Aorta (tissue), 5 donors: ENCODE measurements at regions not wholly inside any gene's neighbourhood (a gene's known extent, or its start where the extent isn't known, plus 50 kb on each side); places are given as distances from the start of the nearest gene placed in this dataset.
A peak's percentile ranks its signal among the peaks of the same experiment; 100 is the strongest.
"Not testable (repeated sequence)": the region's sequence is repeated elsewhere in the genome, so short reads cannot be mapped to it uniquely, and the experiment has no call there.

Source experiments
- ATAC-seq: fragments of 200-7000 bp; cut with Tn5 transposase; one replicate; pipeline ENCODE4 v1.9.1; 2022; ENCODE audit warnings: moderate library complexity; ENCODE audit not compliant: low FRiP score
- DNase-seq, 2 donors: peaks; one replicate each; pipeline ENCODE4 v3.0.0-alpha.2; 2020
- H3K27ac ChIP-seq, 2 donors: one replicate each; pipeline ENCODE4 v1.5.1; 2013; ENCODE audit warnings: low read length in 2 of 2, mild to moderate bottlenecking in 2 of 2, moderate library complexity in 2 of 2, control low read depth in 1 of 2, inconsistent platforms in 1 of 2, low read depth in 1 of 2
- H3K27me3 ChIP-seq, 2 donors: one replicate each; pipeline ENCODE4 v1.6.1; 2013; ENCODE audit warnings: control low read depth in 1 of 2, low read length in 1 of 2, mild to moderate bottlenecking in 1 of 2, moderate library complexity in 1 of 2; ENCODE audit not compliant: insufficient read depth in 2 of 2, control insufficient read depth in 1 of 2
- H3K36me3 ChIP-seq, 2 donors: one replicate each; pipeline ENCODE4 v1.6.1; 2013; ENCODE audit warnings: control low read depth in 1 of 2, low read length in 1 of 2, mild to moderate bottlenecking in 1 of 2; ENCODE audit not compliant: insufficient read depth in 2 of 2, control insufficient read depth in 1 of 2
- H3K4me1 ChIP-seq, 2 donors: one replicate each; pipeline ENCODE4 v1.6.1; 2013; ENCODE audit warnings: low read length in 2 of 2, control low read depth in 1 of 2, mild to moderate bottlenecking in 1 of 2, moderate library complexity in 1 of 2; ENCODE audit not compliant: insufficient read depth in 2 of 2, control insufficient read depth in 1 of 2
- H3K4me3 ChIP-seq, 2 donors: one replicate each; pipeline ENCODE4 v1.5.1; 2013; ENCODE audit warnings: low read length in 2 of 2, control low read depth in 1 of 2, mild to moderate bottlenecking in 1 of 2
- H3K9me3 ChIP-seq: one replicate; pipeline ENCODE4 v1.6.1; 2013; ENCODE audit warnings: mild to moderate bottlenecking, low read length; ENCODE audit not compliant: control insufficient read depth
- WGBS, 2 donors: extraction: QIAGEN DNeasy Blood & Tissue Kit; methylation state at CpG; one replicate each; pipeline ENCODE4 v1.1.7; 2013; 5-methylcytosine and 5-hydroxymethylcytosine counted together
- intact Hi-C, 2 donors: fragments of 100-400 bp; cut with DNase I; formaldehyde crosslinking; loops; one replicate each; pipeline versions ENCODE4 v1.14.2 to v1.15.0; 2022
- donor health status: healthy with polysubstance abuse.
- donor health status: Bipolar disorder and iron deficiency.
- donor health status: DM: no; HTN: no; CAD: no.
- donor health status: DM: no; HTN: no; CAD: no.
- donor health status: DM: yes; HTN: yes; CAD: no.

DNA sequence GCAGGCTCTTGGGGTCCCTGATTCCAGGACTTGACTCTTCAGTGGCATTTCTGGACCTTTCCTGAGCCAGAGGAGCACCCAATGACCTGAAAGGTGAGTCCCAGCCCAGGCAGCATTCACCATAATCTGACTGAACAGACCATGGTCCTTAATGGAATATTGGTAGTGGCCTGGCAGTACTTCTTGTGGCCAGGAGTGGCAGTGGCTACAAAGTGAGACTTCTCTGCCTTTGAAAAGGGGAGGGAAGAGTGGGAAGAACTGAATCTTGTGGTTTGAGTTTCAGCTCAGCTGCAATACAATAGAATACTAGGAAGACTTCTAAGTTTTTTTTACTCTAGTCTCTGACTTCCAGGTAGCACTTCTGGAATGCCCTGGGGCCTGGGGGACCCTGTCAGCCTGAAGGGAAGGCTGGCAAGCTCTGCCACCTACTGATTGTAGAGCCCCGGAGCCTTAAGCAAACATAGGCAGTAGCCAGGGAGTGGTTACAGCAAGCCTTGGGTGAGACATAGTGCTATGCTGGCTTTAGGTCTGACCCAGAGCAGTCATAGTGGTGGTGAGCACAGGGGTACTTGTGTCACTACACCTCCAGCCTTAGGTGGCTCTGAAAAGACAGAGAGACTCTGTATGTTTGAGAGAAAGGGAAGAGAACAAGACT, 674.2 kb upstream of the MANEA start:
- intact Hi-C loops: no loop called here
- Histone ChIP-seq H3K4me1 (no peaks in the 10 kb centered on the region), H3K27me3 (no peaks in the 10 kb centered on the region), H3K36me3 (no peaks in the 10 kb centered on the region), H3K27ac (no peak overlapping the region), H3K9me3 (no peaks in the 10 kb centered on the region), H3K4me3 (no peak overlapping the region)
- DNase-seq (no peak), ATAC-seq (peak; percentile 22)
- WGBS, 2 donors: 59 to 72% methylated on average over 1 of the region's 1 CpG

- Histone ChIP-seq H3K4me1 (no peaks in the 10 kb centered on the region), H3K9me3 (no peaks in the 10 kb centered on the region), H3K36me3 (no peaks in the 10 kb centered on the region), H3K4me3 (no peak overlapping the region), H3K27me3 (no peaks in the 10 kb centered on the region), H3K27ac (no peak overlapping the region)
- no peak for DNase-seq
- ATAC-seq: no peak
- intact Hi-C loops: no loop called here
- WGBS, 2 donors: 59 to 69% methylated on average over 2 of the region's 2 CpGs
Measured at GRCh38 chr6:94899191-94899590, 678.1 kb upstream of the MANEA start.

GRCh38 chr6:94894300-94894699, 683.0 kb upstream of the MANEA start:
- Histone ChIP-seq H3K4me3 (no peak overlapping the region), H3K27me3 (no peaks in the 10 kb centered on the region), H3K36me3 (no peaks in the 10 kb centered on the region), H3K9me3 (no peaks in the 10 kb centered on the region), H3K27ac (no peak overlapping the region), H3K4me1 (no peaks in the 10 kb centered on the region)
- no peak for DNase-seq
- no peak for ATAC-seq
- WGBS, 2 donors: 63 to 74% methylated on average over 3 of the region's 3 CpGs
- intact Hi-C loops: no loop called here

GRCh38 chr6:94893327-94893726, 684.0 kb upstream of the MANEA start:
- Histone ChIP-seq H3K4me3 (no peak overlapping the region), H3K36me3 (no peaks in the 10 kb centered on the region), H3K27me3 (no peaks in the 10 kb centered on the region), H3K27ac (no peak overlapping the region), H3K4me1 (no peaks in the 10 kb centered on the region), H3K9me3 (no peaks in the 10 kb centered on the region)
- ATAC-seq: no peak
- 6 to 7% methylated on average over 2 of the region's 2 CpGs for WGBS, 2 donors
- DNase-seq: no peak
- intact Hi-C loops: no loop called here

DNA sequence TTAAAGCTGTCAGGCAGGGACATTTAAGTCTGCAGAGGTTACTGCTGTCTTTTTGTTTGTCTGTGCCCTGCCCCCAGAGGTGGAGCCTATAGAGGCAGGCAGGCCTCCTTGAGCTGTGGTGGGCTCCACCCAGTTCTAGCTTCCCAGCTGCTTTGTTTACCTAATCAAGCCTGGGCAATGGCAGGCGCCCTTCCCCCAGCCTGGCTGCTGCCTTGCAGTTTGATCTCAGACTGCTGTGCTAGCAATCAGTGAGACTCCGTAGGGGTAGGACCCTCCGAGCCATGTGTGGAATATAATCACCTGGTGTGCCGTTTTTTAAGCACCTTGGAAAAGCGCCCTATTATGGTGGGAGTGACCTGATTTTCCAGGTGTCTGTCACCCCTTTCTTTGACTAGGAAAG, 703.5 kb upstream of the MANEA start:
- ATAC-seq, H3K4me1 ChIP-seq: not testable (repeated sequence)
- 73 to 81% methylated on average over 5 of the region's 5 CpGs for WGBS, 2 donors

DNA sequence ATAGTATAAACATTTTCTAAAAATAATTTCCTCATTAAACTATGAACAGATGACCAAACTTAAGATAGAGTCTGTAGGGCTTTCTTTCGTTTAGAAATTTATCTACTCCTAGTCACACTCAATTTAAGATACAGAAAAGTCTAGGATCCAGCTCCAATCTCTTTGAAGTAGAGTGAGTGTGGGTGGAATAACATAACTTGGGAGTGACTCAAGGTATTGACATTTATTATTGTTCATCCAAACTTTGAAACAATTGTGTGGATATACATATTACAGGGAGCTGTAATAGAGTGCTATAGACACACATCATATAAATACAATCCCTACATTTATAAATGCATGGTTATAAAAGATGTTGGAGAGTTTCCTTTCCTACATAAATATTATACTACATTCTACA, 715.2 kb upstream of the MANEA start:
- no peak for ATAC-seq
- intact Hi-C loops: no loop called here
- no peak overlapping the region for H3K4me3 ChIP-seq
- DNase-seq: no peak
- no peaks in the 10 kb centered on the region for H3K27me3 ChIP-seq
- no peak overlapping the region for H3K27ac ChIP-seq
- no peaks in the 10 kb centered on the region for H3K4me1 ChIP-seq
- WGBS, 2 donors: 36 to 55% methylated on average over 1 of the region's 1 CpG
- H3K9me3 ChIP-seq: no peaks in the 10 kb centered on the region
- H3K36me3 ChIP-seq: no peaks in the 10 kb centered on the region

More for the DNA sequence above, 703.5 kb upstream of the MANEA start:
- H3K9me3 ChIP-seq, H3K36me3 ChIP-seq, DNase-seq, intact Hi-C loops, H3K27me3 ChIP-seq, H3K4me3 ChIP-seq, H3K27ac ChIP-seq: not testable (repeated sequence)

DNA sequence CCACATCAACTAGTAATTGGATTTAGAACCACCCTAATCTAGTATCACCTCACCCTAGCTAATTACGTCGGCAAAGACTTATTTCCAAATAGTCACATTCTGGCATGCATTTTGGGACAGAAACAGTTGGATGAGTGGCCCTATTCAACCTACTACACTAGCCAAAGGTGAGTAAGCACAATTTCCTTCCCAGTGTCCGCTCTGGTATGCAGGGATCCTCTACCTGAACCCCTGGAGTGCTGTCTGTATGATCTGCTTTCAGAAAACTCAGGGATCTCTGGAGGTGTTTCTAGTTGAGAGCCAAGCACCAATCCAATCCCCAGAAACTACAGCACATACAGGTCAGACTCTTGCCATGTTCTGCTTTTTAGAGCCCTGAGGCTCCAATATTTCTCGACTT, 717.4 kb upstream of the MANEA start:
- Histone ChIP-seq H3K4me3 (no peak overlapping the region), H3K9me3 (no peaks in the 10 kb centered on the region), H3K4me1 (no peaks in the 10 kb centered on the region), H3K27ac (no peak overlapping the region), H3K36me3 (no peaks in the 10 kb centered on the region), H3K27me3 (no peaks in the 10 kb centered on the region)
- DNase-seq (no peak), ATAC-seq (no peak)
- intact Hi-C loops: no loop called here
- 81 to 86% methylated on average over 4 of the region's 4 CpGs for WGBS, 2 donors

DNA sequence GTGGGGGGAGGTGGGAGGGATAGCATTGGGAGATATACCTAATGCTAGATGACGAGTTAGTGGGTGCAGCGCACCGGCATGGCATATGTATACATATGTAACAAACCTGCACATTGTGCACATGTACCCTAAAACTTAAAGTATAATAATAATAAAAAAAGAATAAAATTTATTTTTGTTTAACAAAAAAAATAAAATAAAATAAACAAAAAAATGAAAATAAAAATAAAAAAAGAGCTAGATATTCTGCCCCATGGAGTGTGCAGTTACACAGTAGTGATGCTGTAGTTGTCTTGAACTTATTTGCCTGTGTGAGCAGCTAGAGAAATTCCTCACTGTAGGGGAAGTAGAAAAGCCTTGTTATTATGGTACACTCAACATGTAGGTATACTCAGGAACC, 720.3 kb upstream of the MANEA start:
- H3K9me3 ChIP-seq, H3K4me1 ChIP-seq, H3K4me3 ChIP-seq, intact Hi-C loops, H3K27me3 ChIP-seq, H3K36me3 ChIP-seq, ATAC-seq, H3K27ac ChIP-seq, DNase-seq: not testable (repeated sequence)
- WGBS, 2 donors: 83 to 95% methylated on average over 3 of the region's 3 CpGs

DNA sequence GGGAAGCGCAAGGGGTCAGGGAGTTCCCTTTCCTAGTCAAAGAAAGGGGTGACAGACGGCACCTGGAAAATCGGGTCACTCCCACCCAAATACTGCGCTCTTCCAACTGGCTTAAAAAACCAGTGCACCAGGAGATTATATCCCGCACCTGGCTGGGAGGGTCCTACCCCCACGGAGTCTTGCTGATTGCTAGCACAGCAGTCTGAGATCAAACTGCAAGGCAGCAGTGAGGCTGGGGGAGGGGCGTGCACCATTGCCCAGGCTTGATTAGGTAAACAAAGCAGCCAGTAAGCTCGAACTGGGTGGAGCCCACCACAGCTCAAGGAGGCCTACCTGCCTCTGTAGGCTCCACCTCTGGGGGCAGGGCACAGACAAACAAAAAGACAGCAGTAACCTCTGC, 726.0 kb upstream of the MANEA start:
- H3K36me3 ChIP-seq, H3K27ac ChIP-seq, H3K27me3 ChIP-seq, ATAC-seq, H3K4me1 ChIP-seq, H3K4me3 ChIP-seq, H3K9me3 ChIP-seq, intact Hi-C loops: not testable (repeated sequence)
- DNase-seq: peak in 1 of 2 donors; percentile 46
- 83% methylated on average over 7 of the region's 8 CpGs for WGBS, 2 donors
